DMS153 (cell line): ENCODE measurements at regions not wholly inside any gene's neighbourhood (a gene's known extent, or its start where the extent isn't known, plus 50 kb on each side); places are given as distances from the start of the nearest gene placed in this dataset.
A peak's percentile ranks its signal among the peaks of the same experiment; 100 is the strongest.
"Not testable (repeated sequence)": the region's sequence is repeated elsewhere in the genome, so short reads cannot be mapped to it uniquely, and the experiment has no call there.

Source experiments
- DNase-seq: peaks from one replicate; lab custom pipeline; 2025; lab: John Stamatoyannopoulos, UW

GRCh38 chr11:23764286-23764685 lies 732.6 kb upstream of the LUZP2 start:
- DNase-seq, result no peak

GRCh38 chr11:23765682-23766252 lies 731.1 kb upstream of the LUZP2 start:
- DNase-seq, result no peak

DNA sequence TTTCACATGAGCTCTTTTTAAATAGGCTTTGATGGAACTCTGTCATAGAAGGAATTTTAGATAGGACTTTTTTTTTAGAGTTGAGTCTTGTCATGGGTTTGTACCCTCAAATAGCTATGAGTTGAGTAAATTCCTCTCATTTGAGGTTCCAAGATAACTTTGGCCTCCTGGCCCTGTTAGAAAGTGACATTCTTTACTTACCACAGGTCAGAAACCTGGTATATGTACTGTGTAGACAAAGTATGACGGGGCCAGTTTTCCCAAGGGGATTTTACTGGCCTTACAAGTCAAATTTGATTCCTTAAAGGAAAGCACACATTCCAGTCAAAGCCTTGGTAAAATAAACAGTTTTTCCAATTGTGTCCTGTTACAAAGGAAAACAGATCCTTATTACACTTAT lies 729.3 kb upstream of the LUZP2 start:
- no peak for DNase-seq

GRCh38 chr11:23769214-23769613 lies 727.6 kb upstream of the LUZP2 start:
- DNase-seq, result no peak

DNA sequence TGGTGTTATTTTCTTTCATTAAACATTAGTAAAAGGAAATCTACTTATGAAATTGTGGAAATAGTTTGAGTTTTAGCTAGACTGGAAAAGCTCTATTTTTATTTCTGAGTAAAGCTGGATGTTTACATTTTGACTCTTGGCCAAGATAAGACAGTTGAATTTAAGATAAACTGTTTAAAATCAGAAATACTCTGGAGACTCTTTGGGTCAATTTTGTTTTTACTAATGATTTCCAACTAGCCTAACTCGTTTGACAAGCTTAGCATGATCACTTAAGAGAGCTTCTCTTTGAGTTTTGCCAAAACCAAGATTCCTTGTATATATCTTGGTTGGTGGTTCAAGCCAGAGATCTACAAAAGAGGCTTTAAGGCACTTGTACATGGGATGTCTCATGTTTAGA lies 724.8 kb upstream of the LUZP2 start:
- DNase-seq, result no peak

GRCh38 chr11:23778971-23779370 lies 717.9 kb upstream of the LUZP2 start:
- DNase-seq, result no peak

GRCh38 chr11:23780231-23780630 lies 716.6 kb upstream of the LUZP2 start:
- DNase-seq, result no peak

GRCh38 chr11:23781803-23782560 lies 714.9 kb upstream of the LUZP2 start:
- no peak for DNase-seq

DNA sequence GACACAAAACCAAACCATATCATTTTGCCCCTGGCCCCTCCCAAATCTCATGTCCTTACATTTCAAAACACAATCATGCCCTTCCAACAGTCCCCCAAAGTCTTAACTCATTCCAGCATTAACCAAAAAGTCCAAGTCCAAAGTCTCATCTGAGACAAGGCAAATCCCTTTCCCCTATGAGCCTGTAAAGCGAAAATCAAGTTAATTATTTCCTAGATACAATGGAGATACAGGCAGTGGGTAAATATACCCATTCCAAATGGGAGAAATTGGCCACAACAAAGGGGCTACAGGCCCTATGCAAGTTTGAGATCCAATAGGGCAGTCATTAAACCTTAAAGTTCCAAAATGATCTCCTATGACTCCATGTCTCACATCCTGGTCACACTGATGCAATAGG lies 709.9 kb upstream of the LUZP2 start:
- not testable (repeated sequence) for DNase-seq

DNA sequence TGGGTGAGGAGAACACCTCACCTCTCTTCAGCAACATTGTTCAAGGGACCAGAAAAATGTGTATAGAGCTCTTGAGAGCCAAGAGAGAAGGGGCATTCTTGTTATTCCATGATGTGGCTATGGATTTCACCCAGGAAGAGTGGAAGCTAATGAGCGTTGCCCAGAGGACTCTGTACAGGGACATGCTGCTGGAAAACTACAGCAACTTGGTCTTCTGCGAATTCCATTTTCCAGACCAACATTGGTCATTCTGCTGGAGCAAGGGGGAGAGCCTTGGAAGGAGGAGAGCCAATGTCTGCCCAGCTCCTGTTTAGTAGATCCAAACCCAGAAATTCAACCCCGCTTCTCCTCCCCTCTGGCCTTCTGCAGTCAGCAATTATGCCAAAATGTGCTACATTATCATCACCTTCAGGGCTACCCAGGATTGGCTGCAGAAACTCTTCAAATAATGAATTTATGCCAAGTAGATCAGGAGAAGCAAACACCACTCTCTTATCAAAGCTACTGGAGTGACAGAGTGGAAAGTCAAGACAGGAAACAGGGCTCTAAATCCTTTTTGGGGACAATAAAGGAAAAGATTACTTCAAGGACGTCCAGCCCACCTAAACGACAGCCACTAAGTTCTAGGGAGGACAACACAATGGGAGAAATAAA lies 707.5 kb upstream of the LUZP2 start:
- DNase-seq, result no peak

- peak; percentile 1 for DNase-seq
Measured at GRCh38 chr11:23789938-23790371, 706.9 kb upstream of the LUZP2 start.

DNA sequence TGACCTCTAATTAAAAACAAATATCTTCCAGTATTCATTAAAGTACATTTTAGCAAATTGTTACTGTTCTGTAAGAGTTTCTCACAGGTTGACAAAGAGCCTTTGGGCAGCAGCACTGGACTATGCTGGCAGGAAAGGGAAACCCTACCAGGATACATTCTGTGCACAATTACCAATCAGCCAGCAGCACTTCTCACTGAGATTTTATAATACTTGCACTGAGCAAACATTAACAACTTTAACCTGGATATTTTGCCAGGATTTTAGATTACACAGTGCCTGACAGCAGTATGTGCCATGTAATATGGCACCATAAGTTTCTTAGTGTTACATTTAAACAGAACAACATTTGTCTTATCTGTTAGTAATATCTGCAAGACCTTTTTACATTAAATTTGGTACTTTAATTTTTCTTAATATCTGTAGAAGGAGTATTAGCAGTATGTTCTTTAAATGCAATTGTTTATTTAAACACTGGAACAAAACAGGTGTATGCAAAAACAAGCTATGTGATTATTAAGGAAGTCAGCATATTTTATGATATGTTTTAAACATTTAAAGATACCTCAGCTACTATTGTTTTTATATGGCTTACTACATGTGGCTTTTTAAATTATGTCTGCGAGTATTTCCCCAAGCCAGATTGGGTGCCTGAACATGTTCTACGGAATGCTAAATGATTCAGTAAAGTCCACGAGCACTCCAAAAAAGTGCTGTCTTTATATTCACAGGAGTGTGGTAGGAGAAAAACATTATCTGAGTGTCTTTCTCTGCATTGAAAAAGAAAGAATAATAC lies 699.0 kb upstream of the LUZP2 start:
- DNase-seq, result no peak

DNA sequence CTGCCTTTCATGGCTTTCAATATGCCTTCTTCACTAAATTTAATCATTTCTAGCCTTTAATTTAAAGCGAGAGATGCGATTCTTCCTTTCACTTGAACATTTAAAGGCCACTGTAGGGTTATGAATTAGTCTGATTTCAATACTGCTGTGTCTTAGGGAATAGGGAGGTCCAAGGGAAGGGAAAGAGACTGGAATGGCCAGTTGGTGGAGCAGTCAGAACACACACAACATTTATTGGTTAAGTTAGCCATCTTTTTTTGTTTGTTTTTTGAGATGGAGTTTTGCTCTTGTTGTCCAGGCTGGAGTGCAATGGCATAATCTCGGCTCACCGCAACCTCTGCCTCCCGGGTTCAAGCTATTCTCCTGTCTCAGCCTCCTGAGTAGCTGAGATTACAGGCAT lies 662.5 kb upstream of the LUZP2 start:
- DNase-seq, result not testable (repeated sequence)

DNA sequence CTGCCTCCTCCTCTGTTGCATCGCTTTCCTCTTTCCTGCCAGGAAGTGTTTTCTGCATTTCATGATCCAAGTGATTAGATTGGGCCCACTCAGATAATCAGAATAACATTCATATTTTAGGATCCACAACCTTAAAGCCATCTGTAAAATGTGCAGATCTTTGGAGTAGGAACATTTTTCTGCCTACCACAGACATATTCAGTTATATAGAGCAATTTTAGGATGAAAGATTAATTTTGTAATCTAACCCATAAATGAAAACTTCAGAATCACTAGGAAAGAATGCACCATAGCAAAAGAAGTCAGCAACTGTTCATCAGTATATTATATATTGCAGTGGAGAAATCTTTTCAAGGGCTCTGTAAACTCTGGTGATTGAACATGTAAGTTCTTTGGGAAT lies 659.9 kb upstream of the LUZP2 start:
- DNase-seq, result no peak

DNA sequence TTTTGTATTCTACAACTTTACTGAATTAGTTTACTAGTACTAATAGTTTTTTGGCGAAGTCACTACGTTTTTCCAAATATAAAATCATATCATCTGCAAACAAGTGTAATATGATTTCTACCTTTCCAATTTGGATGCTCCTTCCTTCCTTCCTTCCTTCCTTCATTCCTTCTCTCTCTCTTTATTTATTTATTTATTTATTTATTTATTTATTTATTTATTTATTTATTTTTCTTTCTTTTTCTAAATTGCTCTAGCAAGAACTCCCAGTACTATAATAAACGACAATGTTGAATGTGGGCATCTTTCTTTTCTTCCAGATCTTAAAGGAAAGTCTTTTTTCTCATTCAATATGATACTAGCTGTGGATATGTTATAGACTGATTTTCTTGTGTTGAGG lies 656.0 kb upstream of the LUZP2 start:
- DNase-seq, result no peak

DNA sequence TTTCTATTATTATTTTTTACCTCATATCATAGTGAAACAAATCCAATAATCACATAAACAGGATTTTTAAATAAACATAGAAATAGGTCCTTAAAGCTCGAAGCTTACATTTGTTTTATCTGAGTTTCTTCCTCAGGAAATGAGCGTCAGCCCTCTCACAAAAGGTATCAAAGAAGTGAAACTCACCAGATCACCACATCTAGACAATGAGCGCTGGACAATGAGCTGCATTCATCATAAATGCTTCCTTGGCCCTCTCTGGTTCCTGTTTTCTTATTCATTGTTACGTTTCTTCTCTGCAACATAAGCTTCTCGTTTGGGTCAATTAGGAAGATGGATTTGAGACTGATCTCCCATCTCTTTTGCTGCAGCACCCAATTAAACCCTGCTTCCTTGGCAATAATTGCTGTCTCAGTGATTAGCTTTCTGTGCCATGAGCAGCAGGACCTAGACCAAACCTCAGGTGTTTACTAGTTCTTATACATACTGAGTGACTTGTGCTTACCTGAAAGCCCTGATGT lies 649.9 kb upstream of the LUZP2 start:
- DNase-seq, result no peak

DNA sequence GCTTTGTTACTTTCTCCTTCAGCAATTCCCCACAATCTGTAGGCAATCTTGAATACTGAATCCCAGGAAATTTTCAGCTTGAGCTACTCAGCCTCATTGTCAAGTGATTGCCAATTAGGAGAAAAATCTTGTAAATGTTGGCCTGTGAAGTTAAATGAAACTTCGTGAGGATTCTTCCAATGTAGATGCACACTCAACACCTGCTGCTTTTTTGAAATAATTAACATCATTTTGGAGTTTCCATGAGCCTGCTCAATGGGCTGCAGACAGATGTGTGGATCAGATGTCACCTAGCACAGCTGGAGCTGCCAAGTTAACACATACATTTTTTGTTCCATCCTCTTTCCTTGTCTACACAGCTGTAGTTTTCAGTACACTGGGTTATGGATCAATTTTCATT lies 645.6 kb upstream of the LUZP2 start:
- DNase-seq, result no peak

- no peak for DNase-seq
Measured at GRCh38 chr11:23856654-23857053, 640.2 kb upstream of the LUZP2 start.

GRCh38 chr11:23859087-23859486 lies 637.8 kb upstream of the LUZP2 start:
- no peak for DNase-seq

GRCh38 chr11:23861615-23862014 lies 635.2 kb upstream of the LUZP2 start:
- DNase-seq, result no peak

- no peak for DNase-seq
Measured at GRCh38 chr11:23865341-23865975, 631.4 kb upstream of the LUZP2 start.

DNA sequence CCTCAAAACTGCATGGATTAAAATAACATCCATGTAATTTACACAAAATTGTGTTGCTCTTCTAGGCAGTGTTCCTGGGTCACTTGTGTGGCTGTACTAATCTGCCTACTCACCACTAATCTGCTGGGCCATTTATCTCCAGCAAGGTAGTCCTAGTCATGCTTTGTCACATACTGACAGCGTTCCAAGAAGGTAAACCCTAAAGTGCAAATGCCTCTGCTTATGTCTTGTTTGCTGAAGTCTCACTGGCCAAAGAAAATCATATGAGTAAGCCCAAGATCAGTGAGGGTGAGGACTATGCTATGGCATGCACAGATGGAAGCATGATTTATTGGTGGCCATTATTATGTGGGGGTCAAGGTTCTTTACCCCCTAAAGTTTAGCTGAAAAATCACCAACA lies 630.2 kb upstream of the LUZP2 start:
- no peak for DNase-seq
